HepG2 (cell line): ENCODE measurements at regions not wholly inside any gene's neighbourhood (a gene's known extent, or its start where the extent isn't known, plus 50 kb on each side); places are given as distances from the start of the nearest gene placed in this dataset.

ENCODE experiments used
- ATAC-seq: fragments of 200-7000 bp; cut with Tn5 transposase; 3 replicates; pipeline ENCODE4 v1.9.1; 2020; ENCODE audit warnings: mild to moderate bottlenecking, moderate library complexity
- BruUV-seq: library from RNA; stranded (reverse); fragments of 400-500 nt; replicated peaks from 2 replicates; lab custom pipeline; 2021; lab: Mats Ljungman, UMichigan
- CTCF ChIA-PET: fragments of 300-600 bp; formaldehyde crosslinking; extraction: SDS; loops from one replicate; lab custom pipeline; 2021; ENCODE audit warnings: low total read pairs, inconsistent platforms, low intra/inter-chr PET ratio; lab: Yijun Ruan, JAX
- POLR2A ChIA-PET: fragments of 350-600 bp; sonication (Branson Sonifier 250); formaldehyde crosslinking; loops from one replicate; lab custom pipeline; 2020; ENCODE audit warnings: antibody characterized with exemption, inconsistent platforms; lab: Yijun Ruan, JAX
- DNase-seq: peaks from one replicate; pipeline ENCODE4 v3.0.0-alpha.2; 2015; ENCODE audit warnings: low spot score
- FAIRE-seq: peaks from 3 replicates; lab custom pipeline; 2011; peaks lifted over from hg19 to GRCh38; lab: Jason Lieb, UNC
- H2AFZ ChIP-seq: one replicate; pipeline ENCODE4 v1.6.1; 2011; ENCODE audit warnings: low read length, inconsistent platforms
- H3K27ac ChIP-seq: fragments of 300-600 bp; 3 replicates; pipeline ENCODE4 v1.8.0; 2011; ENCODE audit warnings: mixed run types, mild to moderate bottlenecking, mixed read lengths, low read length, inconsistent platforms; ENCODE audit not compliant: insufficient read depth; ENCODE audit errors: extremely low read length
- H3K27me3 ChIP-seq, 2 experiments: fragments of 200-600 bp in 1 of 2; 2 replicates in 1 of 2; 3 replicates in 1 of 2; pipeline versions ENCODE4 v1.6.0 to v1.8.0; 2011; ENCODE audit warnings: low read length in 2 of 2, mild to moderate bottlenecking in 2 of 2, moderate library complexity in 2 of 2, inconsistent platforms in 1 of 2; ENCODE audit not compliant: insufficient read depth in 2 of 2, control insufficient read depth in 1 of 2
- H3K36me3 ChIP-seq, 2 experiments: fragments of 200-600 bp in 1 of 2; replicated peaks in 1 of 2; 2 replicates in 1 of 2; 3 replicates in 1 of 2; pipeline versions ENCODE4 v1.5.1 to v1.8.0; 2011; ENCODE audit warnings: low read length in 2 of 2, inconsistent platforms in 1 of 2; ENCODE audit not compliant: insufficient read depth in 2 of 2, control insufficient read depth in 1 of 2
- H3K4me1 ChIP-seq: 2 replicates; pipeline ENCODE4 v1.5.1; 2012; ENCODE audit warnings: low read length, inconsistent platforms; ENCODE audit not compliant: insufficient read depth
- H3K4me2 ChIP-seq: 2 replicates; pipeline ENCODE4 v1.6.0; 2011; ENCODE audit warnings: low read depth, low read length, inconsistent platforms
- H3K4me3 ChIP-seq, 3 experiments: fragments of 200-600 bp in 1 of 3; sonication (generic), shearing (Covaris generic) in 1 of 3; replicated peaks in 1 of 3; 2 replicates each; pipeline ENCODE4 v1.5.1; 2011 to 2016; ENCODE audit warnings: low read length in 3 of 3, inconsistent platforms in 2 of 3, low read depth in 2 of 3, mild to moderate bottlenecking in 2 of 3, control low read depth in 1 of 3, mixed read lengths in 1 of 3; ENCODE audit not compliant: insufficient read depth in 1 of 3
- H3K79me2 ChIP-seq: one replicate; pipeline ENCODE4 v1.6.1; 2011; ENCODE audit warnings: low read length, inconsistent platforms; ENCODE audit not compliant: insufficient read depth
- H3K9ac ChIP-seq: 2 replicates; pipeline ENCODE4 v1.6.0; 2011; ENCODE audit warnings: mild to moderate bottlenecking, low read depth, low read length, inconsistent platforms; ENCODE audit not compliant: insufficient read depth
- H3K9me3 ChIP-seq: 2 replicates; pipeline ENCODE4 v1.5.1; 2012; ENCODE audit warnings: mild to moderate bottlenecking, low read length
- H4K20me1 ChIP-seq: 2 replicates; pipeline ENCODE4 v1.6.0; 2011; ENCODE audit warnings: inconsistent platforms, mild to moderate bottlenecking, low read length, moderate library complexity; ENCODE audit not compliant: insufficient read depth
- HDAC2 ChIP-seq: sonication (generic); formaldehyde crosslinking; IDR thresholded peaks from 2 replicates; pipeline ENCODE4 v1.4.0; 2020; ENCODE audit warnings: missing genetic modification reagents
- HNRNPK ChIP-seq: fragments of 200-400 bp; formaldehyde crosslinking; IDR thresholded peaks from 2 replicates; pipeline ENCODE4 v1.6.1; 2018; ENCODE audit warnings: low read length, low read depth, moderate library complexity, mild to moderate bottlenecking; ENCODE audit not compliant: poor library complexity, severe bottlenecking
- POGZ ChIP-seq: sonication (generic); formaldehyde crosslinking; IDR thresholded peaks from 2 replicates; pipeline ENCODE4 v1.4.0; 2020; ENCODE audit warnings: mild to moderate bottlenecking, missing genetic modification reagents
- ZBTB4 ChIP-seq: sonication (generic); formaldehyde crosslinking; IDR thresholded peaks from 2 replicates; pipeline ENCODE4 v1.4.0; 2020; ENCODE audit warnings: missing genetic modification reagents, mild to moderate bottlenecking, borderline replicate concordance
- ZBTB7B ChIP-seq: sonication (generic); formaldehyde crosslinking; IDR thresholded peaks from 2 replicates; pipeline ENCODE4 v1.4.0; 2020; ENCODE audit warnings: missing genetic modification reagents
- ZNF367 ChIP-seq: sonication (generic); formaldehyde crosslinking; IDR thresholded peaks from 2 replicates; pipeline ENCODE4 v1.4.0; 2020; ENCODE audit warnings: missing genetic modification reagents, borderline replicate concordance
- ZNF616 ChIP-seq: sonication (generic); formaldehyde crosslinking; IDR thresholded peaks from 2 replicates; pipeline ENCODE4 v1.5.0; 2020; ENCODE audit warnings: low read depth, mild to moderate bottlenecking, missing genetic modification reagents
- WGBS: methylation state at CpG from one replicate; pipeline ENCODE4 v1.1.6; 2017; ENCODE audit warnings: low lambda C conversion rate; 5-methylcytosine and 5-hydroxymethylcytosine counted together
- in situ Hi-C: cut with HindIII; loops from 2 replicates; pipeline ENCODE4 v1.10.0; 2017; ENCODE audit warnings: low pct_unique_long_range_greater_than_20kb; ENCODE audit not compliant: extremely low pct_ligation_motif_present
- intact Hi-C: fragments of 100-400 bp; cut with micrococcal nuclease; formaldehyde crosslinking; loops from one replicate; pipeline ENCODE4 v1.10.0; 2022; ENCODE audit not compliant: unreplicated experiment
- TF ChIP-seq, protein P1 (sequence below): sonication (generic); formaldehyde crosslinking; conservative IDR thresholded peaks from 2 replicates; pipeline ENCODE4 v1.4.0; 2020; ENCODE audit warnings: mild to moderate bottlenecking, missing genetic modification reagents, moderate library complexity

GRCh38 chr13:83350569-83350968, 531.7 kb downstream of the SLITRK1 start:
- intact Hi-C loops: no loop called here
- no peaks in the 10 kb centered on the region for H3K4me1 ChIP-seq
- no peak for ATAC-seq
- no peak for FAIRE-seq
- TF ChIP-seq HDAC2 (CRISPR knock-in tag) (no peak), ZBTB7B (no peak), ZNF616 (CRISPR knock-in tag) (no peak), POGZ (no peak)
- TF ChIP-seq, protein P1, sequence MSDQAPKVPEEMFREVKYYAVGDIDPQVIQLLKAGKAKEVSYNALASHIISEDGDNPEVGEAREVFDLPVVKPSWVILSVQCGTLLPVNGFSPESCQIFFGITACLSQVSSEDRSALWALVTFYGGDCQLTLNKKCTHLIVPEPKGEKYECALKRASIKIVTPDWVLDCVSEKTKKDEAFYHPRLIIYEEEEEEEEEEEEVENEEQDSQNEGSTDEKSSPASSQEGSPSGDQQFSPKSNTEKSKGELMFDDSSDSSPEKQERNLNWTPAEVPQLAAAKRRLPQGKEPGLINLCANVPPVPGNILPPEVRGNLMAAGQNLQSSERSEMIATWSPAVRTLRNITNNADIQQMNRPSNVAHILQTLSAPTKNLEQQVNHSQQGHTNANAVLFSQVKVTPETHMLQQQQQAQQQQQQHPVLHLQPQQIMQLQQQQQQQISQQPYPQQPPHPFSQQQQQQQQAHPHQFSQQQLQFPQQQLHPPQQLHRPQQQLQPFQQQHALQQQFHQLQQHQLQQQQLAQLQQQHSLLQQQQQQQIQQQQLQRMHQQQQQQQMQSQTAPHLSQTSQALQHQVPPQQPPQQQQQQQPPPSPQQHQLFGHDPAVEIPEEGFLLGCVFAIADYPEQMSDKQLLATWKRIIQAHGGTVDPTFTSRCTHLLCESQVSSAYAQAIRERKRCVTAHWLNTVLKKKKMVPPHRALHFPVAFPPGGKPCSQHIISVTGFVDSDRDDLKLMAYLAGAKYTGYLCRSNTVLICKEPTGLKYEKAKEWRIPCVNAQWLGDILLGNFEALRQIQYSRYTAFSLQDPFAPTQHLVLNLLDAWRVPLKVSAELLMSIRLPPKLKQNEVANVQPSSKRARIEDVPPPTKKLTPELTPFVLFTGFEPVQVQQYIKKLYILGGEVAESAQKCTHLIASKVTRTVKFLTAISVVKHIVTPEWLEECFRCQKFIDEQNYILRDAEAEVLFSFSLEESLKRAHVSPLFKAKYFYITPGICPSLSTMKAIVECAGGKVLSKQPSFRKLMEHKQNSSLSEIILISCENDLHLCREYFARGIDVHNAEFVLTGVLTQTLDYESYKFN: no peak
- no peaks in the 10 kb centered on the region for H3K27me3 ChIP-seq
- in situ Hi-C loops: no loop called here
- H3K9me3 ChIP-seq: peaks cover 13% of the 10 kb centered on the region; the same call in 1 of the 2 replicates
- H3K9ac ChIP-seq: no peak overlapping the region
- ChIA-PET POLR2A (no interaction called here), CTCF (no interaction called here)
- no peaks in the 10 kb centered on the region for H3K79me2 ChIP-seq
- H3K27ac ChIP-seq: no peak overlapping the region
- no peak overlapping the region for H3K4me3 ChIP-seq
- no peak overlapping the region for H2AFZ ChIP-seq
- 2% methylated on average over 2 of the region's 2 CpGs for WGBS
- no peak overlapping the region for H3K4me2 ChIP-seq
- no peaks in the 10 kb centered on the region for H4K20me1 ChIP-seq
- no TSS peak for BruUV-seq
- DNase-seq: no peak
- H3K36me3 ChIP-seq: no peaks in the 10 kb centered on the region

GRCh38 chr13:83344518-83344917, 537.8 kb downstream of the SLITRK1 start:
- WGBS: 9% methylated on average over 2 of the region's 2 CpGs
- no peak overlapping the region for H3K27ac ChIP-seq
- no peak overlapping the region for H3K4me2 ChIP-seq
- no peak overlapping the region for H2AFZ ChIP-seq
- no peaks in the 10 kb centered on the region for H3K4me1 ChIP-seq
- no peaks in the 10 kb centered on the region for H3K27me3 ChIP-seq
- FAIRE-seq: no peak
- peaks cover 48% of the 10 kb centered on the region; the same call in 1 of the 2 replicates for H3K9me3 ChIP-seq
- BruUV-seq: no TSS peak
- no peak overlapping the region for H3K9ac ChIP-seq
- no peak for ATAC-seq
- ChIA-PET CTCF (no interaction called here), POLR2A (no interaction called here)
- in situ Hi-C loops (no loop called here), intact Hi-C loops (no loop called here)
- H3K36me3 ChIP-seq: no peaks in the 10 kb centered on the region
- DNase-seq: no peak
- H3K79me2 ChIP-seq: no peaks in the 10 kb centered on the region
- no peaks in the 10 kb centered on the region for H4K20me1 ChIP-seq
- H3K4me3 ChIP-seq: no peak overlapping the region
- no peak for TF ChIP-seq ZBTB4 (CRISPR knock-in tag)
- TF ChIP-seq HNRNPK: no peak
- no peak for TF ChIP-seq ZNF367
